ENCODE measurements at regions not wholly inside any gene's neighbourhood (a gene's known extent, or its start where the extent isn't known, plus 50 kb on each side); places are given as distances from the start of the nearest gene placed in this dataset.

DNA sequence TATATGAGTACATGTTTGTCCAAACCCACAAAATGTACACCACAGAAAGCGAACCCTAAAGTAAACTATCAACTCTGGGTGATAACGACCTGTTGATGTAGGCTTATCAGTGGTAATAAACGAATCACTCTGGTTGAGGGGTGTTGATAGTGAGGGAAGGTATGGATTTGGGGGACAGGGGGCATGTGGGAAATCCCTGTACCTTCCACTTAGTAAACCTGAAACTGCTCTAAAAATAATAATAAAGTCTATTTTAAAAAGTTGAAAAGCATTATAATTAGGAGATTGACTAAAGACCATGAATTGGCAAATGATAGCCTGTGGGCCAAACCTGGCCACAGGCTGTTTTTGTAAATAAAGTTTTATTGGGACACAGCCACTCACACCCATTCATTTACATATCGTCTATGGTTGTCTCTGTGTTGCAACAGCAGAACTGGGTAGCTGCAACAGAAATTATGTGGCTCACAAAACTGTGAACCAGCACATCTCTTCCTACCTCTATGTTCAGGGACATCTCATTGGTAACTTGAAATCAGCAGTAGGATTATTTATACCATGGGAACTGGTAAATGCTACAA lies 85.5 kb upstream of the CDYL2 start:
- 41% methylated on average over 4 of the region's 4 CpGs for WGBS (ENCODE audit: low lambda C conversion rate)
- no peak for DNase-seq
- no peaks in the 10 kb centered on the region for H3K9me3 ChIP-seq
- ChIA-PET CTCF (no interaction called here), POLR2A (no interaction called here)
- no peaks in the 10 kb centered on the region; the same call in 1 of the 2 replicates for H3K9me2 ChIP-seq
- no peaks in the 10 kb centered on the region for H3K36me3 ChIP-seq (replicated peaks in 1 of 2; ENCODE audit: control insufficient read depth in 1 of 2, insufficient read depth in 2 of 2, low read length in 1 of 2)
- TF ChIP-seq EP300 (IDR thresholded peaks at IDR 0.05; ENCODE audit: borderline replicate concordance in 1 of 2, low read depth in 1 of 2, low read length in 1 of 2) (no peak), MEF2A (IDR thresholded peaks at IDR 0.05; ENCODE audit: borderline replicate concordance, low read depth) (no peak), NFIC (IDR thresholded peaks at IDR 0.05; ENCODE audit: borderline replicate concordance) (no peak), EZH2phosphoT487 (IDR thresholded peaks at IDR 0.05; ENCODE audit: borderline replicate concordance, low read depth) (no peak), FOXJ3 (CRISPR knock-in tag; IDR thresholded peaks at IDR 0.05) (no peak), JUND (IDR thresholded peaks at IDR 0.05) (no peak), RXRA (IDR thresholded peaks at IDR 0.05; ENCODE audit: borderline replicate concordance, low read depth) (no peak), POLR2AphosphoS5 (IDR thresholded peaks at IDR 0.05; ENCODE audit: low read depth, low read length) (no peak), NRF1 (IDR thresholded peaks at IDR 0.05; ENCODE audit: low read depth, low read length) (no peak), GABPA (IDR thresholded peaks at IDR 0.05; ENCODE audit: low read depth) (no peak), FOXM1 (IDR thresholded peaks at IDR 0.05; ENCODE audit: low read depth) (no peak), ELF1 (IDR thresholded peaks at IDR 0.05) (no peak), GATA2 (CRISPR knock-in tag; IDR thresholded peaks at IDR 0.05) (no peak), TAF1 (IDR thresholded peaks at IDR 0.05; ENCODE audit: borderline replicate concordance, low read depth, low read length) (no peak)
- TF ChIP-seq, protein P1, sequence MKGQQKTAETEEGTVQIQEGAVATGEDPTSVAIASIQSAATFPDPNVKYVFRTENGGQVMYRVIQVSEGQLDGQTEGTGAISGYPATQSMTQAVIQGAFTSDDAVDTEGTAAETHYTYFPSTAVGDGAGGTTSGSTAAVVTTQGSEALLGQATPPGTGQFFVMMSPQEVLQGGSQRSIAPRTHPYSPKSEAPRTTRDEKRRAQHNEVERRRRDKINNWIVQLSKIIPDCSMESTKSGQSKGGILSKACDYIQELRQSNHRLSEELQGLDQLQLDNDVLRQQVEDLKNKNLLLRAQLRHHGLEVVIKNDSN (IDR thresholded peaks at IDR 0.05; ENCODE audit: borderline replicate concordance, low read depth), result no peak
- TF ChIP-seq, protein P2, sequence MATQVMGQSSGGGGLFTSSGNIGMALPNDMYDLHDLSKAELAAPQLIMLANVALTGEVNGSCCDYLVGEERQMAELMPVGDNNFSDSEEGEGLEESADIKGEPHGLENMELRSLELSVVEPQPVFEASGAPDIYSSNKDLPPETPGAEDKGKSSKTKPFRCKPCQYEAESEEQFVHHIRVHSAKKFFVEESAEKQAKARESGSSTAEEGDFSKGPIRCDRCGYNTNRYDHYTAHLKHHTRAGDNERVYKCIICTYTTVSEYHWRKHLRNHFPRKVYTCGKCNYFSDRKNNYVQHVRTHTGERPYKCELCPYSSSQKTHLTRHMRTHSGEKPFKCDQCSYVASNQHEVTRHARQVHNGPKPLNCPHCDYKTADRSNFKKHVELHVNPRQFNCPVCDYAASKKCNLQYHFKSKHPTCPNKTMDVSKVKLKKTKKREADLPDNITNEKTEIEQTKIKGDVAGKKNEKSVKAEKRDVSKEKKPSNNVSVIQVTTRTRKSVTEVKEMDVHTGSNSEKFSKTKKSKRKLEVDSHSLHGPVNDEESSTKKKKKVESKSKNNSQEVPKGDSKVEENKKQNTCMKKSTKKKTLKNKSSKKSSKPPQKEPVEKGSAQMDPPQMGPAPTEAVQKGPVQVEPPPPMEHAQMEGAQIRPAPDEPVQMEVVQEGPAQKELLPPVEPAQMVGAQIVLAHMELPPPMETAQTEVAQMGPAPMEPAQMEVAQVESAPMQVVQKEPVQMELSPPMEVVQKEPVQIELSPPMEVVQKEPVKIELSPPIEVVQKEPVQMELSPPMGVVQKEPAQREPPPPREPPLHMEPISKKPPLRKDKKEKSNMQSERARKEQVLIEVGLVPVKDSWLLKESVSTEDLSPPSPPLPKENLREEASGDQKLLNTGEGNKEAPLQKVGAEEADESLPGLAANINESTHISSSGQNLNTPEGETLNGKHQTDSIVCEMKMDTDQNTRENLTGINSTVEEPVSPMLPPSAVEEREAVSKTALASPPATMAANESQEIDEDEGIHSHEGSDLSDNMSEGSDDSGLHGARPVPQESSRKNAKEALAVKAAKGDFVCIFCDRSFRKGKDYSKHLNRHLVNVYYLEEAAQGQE (IDR thresholded peaks at IDR 0.05; ENCODE audit: low read depth, low read length), result no peak
- TF ChIP-seq, protein P3, sequence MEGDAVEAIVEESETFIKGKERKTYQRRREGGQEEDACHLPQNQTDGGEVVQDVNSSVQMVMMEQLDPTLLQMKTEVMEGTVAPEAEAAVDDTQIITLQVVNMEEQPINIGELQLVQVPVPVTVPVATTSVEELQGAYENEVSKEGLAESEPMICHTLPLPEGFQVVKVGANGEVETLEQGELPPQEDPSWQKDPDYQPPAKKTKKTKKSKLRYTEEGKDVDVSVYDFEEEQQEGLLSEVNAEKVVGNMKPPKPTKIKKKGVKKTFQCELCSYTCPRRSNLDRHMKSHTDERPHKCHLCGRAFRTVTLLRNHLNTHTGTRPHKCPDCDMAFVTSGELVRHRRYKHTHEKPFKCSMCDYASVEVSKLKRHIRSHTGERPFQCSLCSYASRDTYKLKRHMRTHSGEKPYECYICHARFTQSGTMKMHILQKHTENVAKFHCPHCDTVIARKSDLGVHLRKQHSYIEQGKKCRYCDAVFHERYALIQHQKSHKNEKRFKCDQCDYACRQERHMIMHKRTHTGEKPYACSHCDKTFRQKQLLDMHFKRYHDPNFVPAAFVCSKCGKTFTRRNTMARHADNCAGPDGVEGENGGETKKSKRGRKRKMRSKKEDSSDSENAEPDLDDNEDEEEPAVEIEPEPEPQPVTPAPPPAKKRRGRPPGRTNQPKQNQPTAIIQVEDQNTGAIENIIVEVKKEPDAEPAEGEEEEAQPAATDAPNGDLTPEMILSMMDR (IDR thresholded peaks at IDR 0.05), result no peak
- TF ChIP-seq, protein P4, sequence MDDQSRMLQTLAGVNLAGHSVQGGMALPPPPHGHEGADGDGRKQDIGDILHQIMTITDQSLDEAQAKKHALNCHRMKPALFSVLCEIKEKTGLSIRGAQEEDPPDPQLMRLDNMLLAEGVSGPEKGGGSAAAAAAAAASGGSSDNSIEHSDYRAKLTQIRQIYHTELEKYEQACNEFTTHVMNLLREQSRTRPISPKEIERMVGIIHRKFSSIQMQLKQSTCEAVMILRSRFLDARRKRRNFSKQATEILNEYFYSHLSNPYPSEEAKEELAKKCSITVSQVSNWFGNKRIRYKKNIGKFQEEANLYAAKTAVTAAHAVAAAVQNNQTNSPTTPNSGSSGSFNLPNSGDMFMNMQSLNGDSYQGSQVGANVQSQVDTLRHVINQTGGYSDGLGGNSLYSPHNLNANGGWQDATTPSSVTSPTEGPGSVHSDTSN (IDR thresholded peaks at IDR 0.05), result no peak
- TF ChIP-seq, protein P5, sequence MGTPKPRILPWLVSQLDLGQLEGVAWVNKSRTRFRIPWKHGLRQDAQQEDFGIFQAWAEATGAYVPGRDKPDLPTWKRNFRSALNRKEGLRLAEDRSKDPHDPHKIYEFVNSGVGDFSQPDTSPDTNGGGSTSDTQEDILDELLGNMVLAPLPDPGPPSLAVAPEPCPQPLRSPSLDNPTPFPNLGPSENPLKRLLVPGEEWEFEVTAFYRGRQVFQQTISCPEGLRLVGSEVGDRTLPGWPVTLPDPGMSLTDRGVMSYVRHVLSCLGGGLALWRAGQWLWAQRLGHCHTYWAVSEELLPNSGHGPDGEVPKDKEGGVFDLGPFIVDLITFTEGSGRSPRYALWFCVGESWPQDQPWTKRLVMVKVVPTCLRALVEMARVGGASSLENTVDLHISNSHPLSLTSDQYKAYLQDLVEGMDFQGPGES (IDR thresholded peaks at IDR 0.05; ENCODE audit: low read depth, low read length), result no peak
- no peaks in the 10 kb centered on the region for H3K4me1 ChIP-seq (ENCODE audit: control insufficient read depth in 1 of 2, insufficient read depth in 2 of 2, low read depth in 1 of 2, low read length in 1 of 2)
- H3K27ac ChIP-seq (ENCODE audit: low read depth in 2 of 2, low read length in 1 of 2), result no peak overlapping the region
- no peaks in the 10 kb centered on the region for H3F3A ChIP-seq (replicated peaks; ENCODE audit: insufficient read depth)
- H3K27me3 ChIP-seq (ENCODE audit: insufficient read depth), result no peaks in the 10 kb centered on the region
- H2AFZ ChIP-seq (ENCODE audit: low read depth), result no peak overlapping the region
- H3K9ac ChIP-seq, result no peak overlapping the region
- H4K20me1 ChIP-seq (ENCODE audit: insufficient read depth), result no peaks in the 10 kb centered on the region
- no peak overlapping the region for H3K4me2 ChIP-seq
- H3K79me2 ChIP-seq (ENCODE audit: insufficient read depth), result no peaks in the 10 kb centered on the region
- no peak overlapping the region for H3K4me3 ChIP-seq (ENCODE audit: low read depth in 2 of 2, low read length in 1 of 2)
